Breast epithelium (tissue), 3 donors: ENCODE measurements at regions not wholly inside any gene's neighbourhood (a gene's known extent, or its start where the extent isn't known, plus 50 kb on each side); places are given as distances from the start of the nearest gene placed in this dataset.

Experiments used
- POLR2A ChIP-seq: fragments of 450-650 bp; IDR thresholded peaks from one replicate; pipeline ENCODE4 v1.6.1; 2016; ENCODE audit warnings: antibody characterized with exemption, mild to moderate bottlenecking, moderate library complexity
- POLR2AphosphoS5 ChIP-seq, 3 donors: sonication (generic); formaldehyde crosslinking; IDR thresholded peaks; one replicate each; pipeline ENCODE4 v1.6.1; 2017; ENCODE audit warnings: antibody characterized with exemption in 3 of 3

DNA sequence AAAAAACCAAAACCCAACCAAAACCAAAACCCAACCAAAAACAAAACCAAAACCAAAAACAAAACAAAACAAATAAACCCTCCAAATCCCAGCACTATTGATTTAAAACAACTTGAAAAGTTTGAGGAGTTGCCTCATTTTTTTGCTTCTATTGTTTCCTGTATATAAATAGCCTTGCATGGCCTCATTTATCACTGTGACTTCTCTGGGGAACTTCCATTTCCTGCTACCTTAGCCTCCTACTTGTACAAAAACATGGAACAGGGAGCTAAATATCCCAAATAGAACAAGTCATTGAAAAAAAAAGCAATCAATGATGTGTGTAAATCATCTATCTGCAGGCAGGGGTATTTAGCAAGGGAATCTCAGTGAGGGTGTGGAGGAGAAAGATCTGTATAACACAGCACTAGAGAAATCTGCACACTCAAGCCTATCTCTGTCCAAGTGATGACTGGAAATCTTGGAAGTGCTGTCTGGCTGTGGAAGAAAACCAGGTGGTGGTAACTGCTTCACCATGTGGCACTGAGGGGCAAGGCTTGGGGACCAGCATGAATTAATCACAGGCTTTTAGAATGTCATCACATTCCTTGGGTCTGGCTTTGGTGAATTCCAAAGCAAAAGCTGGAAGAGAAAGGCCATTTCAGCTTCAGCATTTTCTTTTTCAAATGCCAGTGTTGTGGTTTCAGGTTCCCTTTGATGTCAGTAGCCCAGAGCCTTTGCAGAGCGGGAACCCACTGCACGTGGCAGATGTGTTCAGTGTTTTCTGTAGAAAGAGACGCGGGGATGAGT lies 349.5 kb upstream of the ZNF32 start:
- TF ChIP-seq POLR2AphosphoS5 (IDR thresholded peaks at IDR 0.05) (no peak), POLR2A (no peak)
